IMR-90 (cell line): ENCODE measurements at regions not wholly inside any gene's neighbourhood (a gene's known extent, or its start where the extent isn't known, plus 50 kb on each side); places are given as distances from the start of the nearest gene placed in this dataset.

Experiments
- ATAC-seq: fragments of 200-7000 bp; cut with Tn5 transposase; 2 replicates; pipeline ENCODE4 v1.9.1; 2020; ENCODE audit warnings: low read depth, mild to moderate bottlenecking, moderate library complexity
- BruUV-seq: library from RNA; stranded (reverse); fragments of 400-500 nt; replicated peaks from 2 replicates; lab custom pipeline; 2021; lab: Mats Ljungman, UMichigan
- CTCF ChIA-PET: fragments of 300-600 bp; formaldehyde crosslinking; extraction: SDS; loops from one replicate; lab custom pipeline; 2021; ENCODE audit warnings: antibody characterized with exemption; lab: Yijun Ruan, JAX
- POLR2A ChIA-PET: fragments of 300-600 bp; sonication (Branson Sonifier 250); formaldehyde crosslinking; loops from one replicate; lab custom pipeline; 2022; ENCODE audit warnings: antibody characterized with exemption; ENCODE audit not compliant: unreplicated experiment; lab: Charles Lee
- DNase-seq: peaks from one replicate; pipeline ENCODE4 v3.0.0; 2013
- H2AFZ ChIP-seq: replicated peaks from 2 replicates; pipeline ENCODE3; 2013; ENCODE audit warnings: low read length, mild to moderate bottlenecking; ENCODE audit not compliant: poor library complexity
- H2AK5ac ChIP-seq: 2 replicates; pipeline ENCODE4 v1.6.1; 2013; ENCODE audit warnings: low read depth, low read length, inconsistent platforms
- H2AK9ac ChIP-seq: replicated peaks from 2 replicates; pipeline ENCODE3; 2013; ENCODE audit warnings: mild to moderate bottlenecking, low read depth, low read length, moderate library complexity; ENCODE audit not compliant: poor library complexity
- H2BK120ac ChIP-seq: 2 replicates; pipeline ENCODE4 v1.6.1; 2013; ENCODE audit warnings: low read depth, low read length, inconsistent platforms
- H2BK15ac ChIP-seq: 3 replicates; pipeline ENCODE4 v1.6.1; 2013; ENCODE audit warnings: low read depth, low read length, inconsistent platforms
- H2BK20ac ChIP-seq: 2 replicates; pipeline ENCODE4 v1.6.1; 2013; ENCODE audit warnings: low read depth, mild to moderate bottlenecking, inconsistent platforms, low read length, moderate library complexity
- H2BK5ac ChIP-seq: 2 replicates; pipeline ENCODE4 v1.6.1; 2013; ENCODE audit warnings: mild to moderate bottlenecking, low read depth, low read length, inconsistent platforms; ENCODE audit not compliant: poor library complexity, severe bottlenecking
- H3K14ac ChIP-seq: replicated peaks from 2 replicates; pipeline ENCODE4 v1.6.1; 2013; ENCODE audit warnings: low read depth, low read length, inconsistent platforms
- H3K18ac ChIP-seq: 2 replicates; pipeline ENCODE4 v1.6.1; 2013; ENCODE audit warnings: low read depth, low read length, control low read depth
- H3K23ac ChIP-seq: 2 replicates; pipeline ENCODE4 v1.6.1; 2013; ENCODE audit warnings: low read depth, low read length, inconsistent platforms
- H3K27ac ChIP-seq: 2 replicates; pipeline ENCODE4 v1.5.1; 2013; ENCODE audit warnings: mild to moderate bottlenecking, control low read depth, low read length; ENCODE audit not compliant: insufficient read depth
- H3K27me3 ChIP-seq: 2 replicates; pipeline ENCODE4 v1.6.1; 2013; ENCODE audit warnings: low read length; ENCODE audit not compliant: control insufficient read depth, insufficient read depth
- H3K36me3 ChIP-seq: 2 replicates; pipeline ENCODE4 v1.6.1; 2013; ENCODE audit warnings: low read length, mixed read lengths; ENCODE audit not compliant: control insufficient read depth, insufficient read depth
- H3K4ac ChIP-seq: 2 replicates; pipeline ENCODE4 v1.6.1; 2013; ENCODE audit warnings: low read depth, low read length, inconsistent platforms
- H3K4me1 ChIP-seq: 2 replicates; pipeline ENCODE4 v1.6.1; 2013; ENCODE audit warnings: low read length, mixed read lengths; ENCODE audit not compliant: control insufficient read depth, insufficient read depth
- H3K4me2 ChIP-seq: 2 replicates; pipeline ENCODE4 v1.6.1; 2013; ENCODE audit warnings: low read depth, mild to moderate bottlenecking, control low read depth, low read length, moderate library complexity
- H3K4me3 ChIP-seq: 2 replicates; pipeline ENCODE4 v1.5.1; 2013; ENCODE audit warnings: low read depth, mild to moderate bottlenecking, control low read depth, low read length, moderate library complexity; ENCODE audit not compliant: insufficient read depth
- H3K56ac ChIP-seq: 2 replicates; pipeline ENCODE4 v1.6.1; 2013; ENCODE audit warnings: low read length, inconsistent platforms; ENCODE audit not compliant: insufficient read depth; ENCODE audit errors: extremely low read depth
- H3K79me1 ChIP-seq, 2 experiments: 2 replicates each; pipeline ENCODE4 v1.6.1; 2013; ENCODE audit warnings: low read length in 2 of 2, inconsistent platforms in 1 of 2, low read depth in 1 of 2
- H3K9ac ChIP-seq: 2 replicates; pipeline ENCODE4 v1.6.1; 2013; ENCODE audit warnings: low read depth, low read length, control low read depth
- H3K9me1 ChIP-seq: 2 replicates; pipeline ENCODE4 v1.6.1; 2013; ENCODE audit warnings: low read length, inconsistent platforms; ENCODE audit not compliant: insufficient read depth
- H3K9me3 ChIP-seq: 2 replicates; pipeline ENCODE4 v1.6.1; 2013; ENCODE audit warnings: low read length; ENCODE audit not compliant: control insufficient read depth, insufficient read depth
- H4K20me1 ChIP-seq: 2 replicates; pipeline ENCODE4 v1.6.1; 2013; ENCODE audit warnings: low read length, inconsistent platforms; ENCODE audit not compliant: insufficient read depth
- H4K5ac ChIP-seq: 2 replicates; pipeline ENCODE4 v1.6.1; 2013; ENCODE audit warnings: mild to moderate bottlenecking, low read depth, low read length, control low read depth
- H4K8ac ChIP-seq, 2 experiments: 2 replicates each; pipeline ENCODE4 v1.6.1; 2013; ENCODE audit warnings: low read depth in 2 of 2, low read length in 2 of 2, control low read depth in 1 of 2, inconsistent platforms in 1 of 2
- H4K91ac ChIP-seq: 2 replicates; pipeline ENCODE4 v1.6.1; 2013; ENCODE audit warnings: low read depth, low read length, inconsistent platforms; ENCODE audit not compliant: insufficient read depth
- MAZ ChIP-seq: IDR thresholded peaks from 2 replicates; pipeline ENCODE4 v1.6.1; 2012; ENCODE audit warnings: low read depth, mild to moderate bottlenecking, low read length, improper control_type of control experiment, moderate library complexity, borderline replicate concordance
- MXI1 ChIP-seq: IDR thresholded peaks from 2 replicates; pipeline ENCODE4 v1.6.1; 2012; ENCODE audit warnings: low read depth, mild to moderate bottlenecking, low read length, moderate library complexity, borderline replicate concordance
- USF2 ChIP-seq: fragments of 150-350 bp; IDR thresholded peaks from 2 replicates; pipeline ENCODE4 v1.6.1; 2017; ENCODE audit warnings: mild to moderate bottlenecking, antibody characterized with exemption, low read length, low read depth
- WGBS, 2 experiments: methylation state at CpG; one replicate each; pipeline versions ENCODE4 v1.1.5 to v1.1.7; 2013; ENCODE audit warnings: missing lambda C conversion rate in 2 of 2; ENCODE audit not compliant: insufficient read length in 1 of 2; ENCODE audit errors: extremely low coverage in 2 of 2; 5-methylcytosine and 5-hydroxymethylcytosine counted together
- dilution Hi-C: fragments of 300-500 bp; cut with HindIII; formaldehyde crosslinking; loops from one replicate; pipeline ENCODE4 v1.14.3; 2018; ENCODE audit warnings: low sequenced_read_pairs; ENCODE audit not compliant: unreplicated experiment
- in situ Hi-C: fragments of 300-500 bp; cut with MboI; formaldehyde crosslinking; loops from 3 replicates; pipeline ENCODE4 v1.14.3; 2019; ENCODE audit warnings: low sequenced_read_pairs, inconsistent platforms, mixed read lengths
- intact Hi-C: fragments of 100-400 bp; cut with micrococcal nuclease; formaldehyde crosslinking; loops from 2 replicates; pipeline ENCODE4 v1.10.0; 2022

- no peak overlapping the region for H4K91ac ChIP-seq
- no peaks in the 10 kb centered on the region for H4K20me1 ChIP-seq
- dilution Hi-C loops = no loop called here
- H2AK9ac ChIP-seq = no peak overlapping the region
- no peak overlapping the region for H3K27ac ChIP-seq
- ATAC-seq (no peak), DNase-seq (no peak)
- H3K79me1 ChIP-seq = no peaks in the 10 kb centered on the region
- H3K4ac ChIP-seq = no peak overlapping the region
- no peak overlapping the region for H2BK15ac ChIP-seq
- H4K5ac ChIP-seq = no peak overlapping the region
- TF ChIP-seq USF2 = no peak
- no peak for TF ChIP-seq MXI1
- no peak for TF ChIP-seq MAZ
- no TSS peak for BruUV-seq
- no peaks in the 10 kb centered on the region for H3K4me1 ChIP-seq
- H2AK5ac ChIP-seq = no peak overlapping the region
- H2BK5ac ChIP-seq = no peak overlapping the region
- in situ Hi-C loops = no loop called here
- CTCF ChIA-PET = no interaction called here
- H4K8ac ChIP-seq = no peak overlapping the region
- no peak overlapping the region for H2BK120ac ChIP-seq
- no peaks in the 10 kb centered on the region for H3K27me3 ChIP-seq
- no peak overlapping the region for H2BK20ac ChIP-seq
- H2AFZ ChIP-seq = no peak overlapping the region
- H3K56ac ChIP-seq = no peak overlapping the region
- H3K14ac ChIP-seq = no peak overlapping the region
- no peaks in the 10 kb centered on the region for H3K36me3 ChIP-seq
- no peak overlapping the region for H3K4me2 ChIP-seq
- POLR2A ChIA-PET = no interaction called here
- H3K9me1 ChIP-seq = no peaks in the 10 kb centered on the region
- WGBS, 2 experiments = no CpG with 5 or more reads among the region's 6 CpGs
- H3K23ac ChIP-seq = no peak overlapping the region
- H3K9ac ChIP-seq = no peak overlapping the region
- intact Hi-C loops = no loop called here
- H3K18ac ChIP-seq = no peak overlapping the region
- peaks cover 14% of the 10 kb centered on the region; the same call in 1 of the 2 replicates for H3K9me3 ChIP-seq
- H3K4me3 ChIP-seq = no peak overlapping the region
Measured at GRCh38 chr16:17977260-17977659, 359.3 kb downstream of the NPIPA8 start.
